ENCODE measurements at regions not wholly inside any gene's neighbourhood (a gene's known extent, or its start where the extent isn't known, plus 50 kb on each side); places are given as distances from the start of the nearest gene placed in this dataset.

DNA sequence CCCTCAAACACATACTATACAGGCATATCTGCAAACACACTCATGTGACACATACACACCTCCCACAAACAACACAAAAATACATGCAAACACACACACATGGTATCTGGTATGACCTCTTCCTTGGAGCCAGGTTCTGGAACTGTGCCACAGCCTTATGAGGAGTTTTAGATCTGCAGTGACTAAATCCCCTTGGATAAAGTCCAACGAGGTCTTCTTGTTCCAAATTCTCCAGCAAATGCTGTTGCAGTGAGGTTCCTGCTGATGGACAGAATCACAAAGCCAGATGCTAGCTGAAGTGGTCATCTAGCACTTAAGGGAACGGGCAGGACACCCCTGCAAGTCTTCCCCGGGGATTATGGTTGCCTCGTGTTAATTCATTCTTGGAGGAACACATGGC is 54.5 kb upstream of the DAPL1 start:
- Mint-ChIP-seq H3K9me3 (ENCODE audit: unreplicated experiment) (no peaks in the 10 kb centered on the region), H3K36me3 (ENCODE audit: insufficient read depth, unreplicated experiment) (no peaks in the 10 kb centered on the region), H3K4me3 (ENCODE audit: unreplicated experiment) (no peak overlapping the region), H3K27me3 (ENCODE audit: insufficient read depth, unreplicated experiment) (no peaks in the 10 kb centered on the region), H3K27ac (ENCODE audit: unreplicated experiment) (no peak overlapping the region), H3K4me1 (ENCODE audit: low read depth, unreplicated experiment) (peaks cover 6% of the 10 kb centered on the region)
- Histone ChIP-seq H3K36me3 (ENCODE audit: control insufficient read depth, insufficient read depth, low read length) (no peaks in the 10 kb centered on the region), H3K4me1 (peaks cover 5% of the 10 kb centered on the region; the same call in 1 of the 2 replicates), H3K9me3 (no peaks in the 10 kb centered on the region), H3K4me3 (ENCODE audit: low read depth, low read length) (no peak overlapping the region), H3K27me3 (replicated peaks; ENCODE audit: control insufficient read depth, insufficient read depth, low read length) (no peaks in the 10 kb centered on the region)
- no peak for DNase-seq
- POLR2A ChIA-PET = no interaction called here
- BruUV-seq (replicated peaks) = no TSS peak
- TF ChIP-seq, protein P1, sequence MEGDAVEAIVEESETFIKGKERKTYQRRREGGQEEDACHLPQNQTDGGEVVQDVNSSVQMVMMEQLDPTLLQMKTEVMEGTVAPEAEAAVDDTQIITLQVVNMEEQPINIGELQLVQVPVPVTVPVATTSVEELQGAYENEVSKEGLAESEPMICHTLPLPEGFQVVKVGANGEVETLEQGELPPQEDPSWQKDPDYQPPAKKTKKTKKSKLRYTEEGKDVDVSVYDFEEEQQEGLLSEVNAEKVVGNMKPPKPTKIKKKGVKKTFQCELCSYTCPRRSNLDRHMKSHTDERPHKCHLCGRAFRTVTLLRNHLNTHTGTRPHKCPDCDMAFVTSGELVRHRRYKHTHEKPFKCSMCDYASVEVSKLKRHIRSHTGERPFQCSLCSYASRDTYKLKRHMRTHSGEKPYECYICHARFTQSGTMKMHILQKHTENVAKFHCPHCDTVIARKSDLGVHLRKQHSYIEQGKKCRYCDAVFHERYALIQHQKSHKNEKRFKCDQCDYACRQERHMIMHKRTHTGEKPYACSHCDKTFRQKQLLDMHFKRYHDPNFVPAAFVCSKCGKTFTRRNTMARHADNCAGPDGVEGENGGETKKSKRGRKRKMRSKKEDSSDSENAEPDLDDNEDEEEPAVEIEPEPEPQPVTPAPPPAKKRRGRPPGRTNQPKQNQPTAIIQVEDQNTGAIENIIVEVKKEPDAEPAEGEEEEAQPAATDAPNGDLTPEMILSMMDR (IDR thresholded peaks at IDR 0.05; ENCODE audit: insufficient read depth in 1 of 2, low read depth in 1 of 2, low read length in 1 of 2, severe bottlenecking in 1 of 2, unreplicated experiment in 1 of 2) = no peak
- CTCF ChIA-PET = no interaction called here
- intact Hi-C loops (cut with micrococcal nuclease; ENCODE audit: unreplicated experiment) = no loop called here

DNA sequence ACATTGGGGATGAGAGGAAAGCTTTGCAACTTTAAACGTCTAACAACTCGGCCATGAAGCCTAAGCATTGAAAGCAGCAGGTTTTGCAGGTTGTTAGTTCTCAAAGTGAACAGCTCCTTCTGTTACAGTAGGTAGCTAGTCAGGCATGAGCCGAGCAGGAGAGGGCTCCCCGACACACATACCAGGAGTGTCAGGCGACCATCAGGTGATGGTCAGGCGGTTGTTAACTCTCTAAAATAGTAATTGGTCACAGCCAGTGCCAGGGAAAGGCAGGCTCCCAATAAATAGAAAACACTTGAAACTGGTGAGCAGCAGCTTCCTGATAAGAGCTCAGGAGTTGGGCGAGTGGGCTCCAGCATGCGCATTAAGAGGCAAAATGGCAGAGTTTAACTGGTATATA is 53.5 kb upstream of the DAPL1 start:
- CTCF ChIA-PET = interaction anchor here (0.9 kb wide), 2 partner anchors 64 to 717 kb away, joined by 3 read pairs; no protein-coding TSS in a partner anchor
- H3K4me1 ChIP-seq = peaks cover 5% of the 10 kb centered on the region; the same call in 1 of the 2 replicates
- H3K27me3 Mint-ChIP-seq (ENCODE audit: insufficient read depth, unreplicated experiment) = no peaks in the 10 kb centered on the region
- TF ChIP-seq, protein P1 (IDR thresholded peaks at IDR 0.05; ENCODE audit: insufficient read depth in 1 of 2, low read depth in 1 of 2, low read length in 1 of 2, severe bottlenecking in 1 of 2, unreplicated experiment in 1 of 2) = no peak
- H3K36me3 Mint-ChIP-seq (ENCODE audit: insufficient read depth, unreplicated experiment) = no peaks in the 10 kb centered on the region
- no peak overlapping the region for H3K27ac Mint-ChIP-seq (ENCODE audit: unreplicated experiment)
- intact Hi-C loops (cut with micrococcal nuclease; ENCODE audit: unreplicated experiment) = no loop called here
- no peak overlapping the region for H3K4me3 ChIP-seq (ENCODE audit: low read depth, low read length)
- BruUV-seq (replicated peaks) = no TSS peak
- no peaks in the 10 kb centered on the region for H3K9me3 Mint-ChIP-seq (ENCODE audit: unreplicated experiment)
- POLR2A ChIA-PET = no interaction called here
- H3K27me3 ChIP-seq (replicated peaks; ENCODE audit: control insufficient read depth, insufficient read depth, low read length) = no peaks in the 10 kb centered on the region
- H3K4me3 Mint-ChIP-seq (ENCODE audit: unreplicated experiment) = no peak overlapping the region
- no peaks in the 10 kb centered on the region for H3K9me3 ChIP-seq
- no peak for DNase-seq
- peaks cover 4% of the 10 kb centered on the region for H3K4me1 Mint-ChIP-seq (ENCODE audit: low read depth, unreplicated experiment)
- H3K36me3 ChIP-seq (ENCODE audit: control insufficient read depth, insufficient read depth, low read length) = no peaks in the 10 kb centered on the region

DNA sequence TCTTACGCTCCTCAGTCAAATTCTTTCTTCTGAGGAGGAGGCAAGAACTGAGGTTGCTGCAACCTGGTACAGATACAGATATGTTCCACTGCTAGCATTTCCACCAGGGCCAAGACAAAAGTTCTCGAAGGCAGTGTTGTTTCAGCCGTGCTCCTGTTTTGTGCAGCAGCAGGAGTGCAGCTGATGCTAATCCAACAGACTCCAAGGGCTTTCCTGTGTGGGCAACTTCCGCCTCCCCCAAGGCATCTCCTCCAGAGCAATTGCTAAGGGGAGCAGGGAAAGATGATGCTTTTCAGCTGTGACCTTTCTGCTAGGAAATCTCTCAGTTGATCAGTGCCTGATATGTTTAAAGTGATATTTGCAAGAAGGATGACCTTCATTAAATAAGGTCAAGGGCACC is 52.6 kb upstream of the DAPL1 start:
- Mint-ChIP-seq H3K9me3 (ENCODE audit: unreplicated experiment) (no peaks in the 10 kb centered on the region), H3K27me3 (ENCODE audit: insufficient read depth, unreplicated experiment) (no peaks in the 10 kb centered on the region), H3K4me3 (ENCODE audit: unreplicated experiment) (no peak overlapping the region), H3K36me3 (ENCODE audit: insufficient read depth, unreplicated experiment) (no peaks in the 10 kb centered on the region), H3K27ac (ENCODE audit: unreplicated experiment) (no peak overlapping the region), H3K4me1 (ENCODE audit: low read depth, unreplicated experiment) (peaks cover 4% of the 10 kb centered on the region)
- intact Hi-C loops (cut with micrococcal nuclease; ENCODE audit: unreplicated experiment) = no loop called here
- no TSS peak for BruUV-seq (replicated peaks)
- no peaks in the 10 kb centered on the region for H3K36me3 ChIP-seq (ENCODE audit: control insufficient read depth, insufficient read depth, low read length)
- no peak for DNase-seq
- no peak overlapping the region for H3K4me3 ChIP-seq (ENCODE audit: low read depth, low read length)
- TF ChIP-seq, protein P1 (IDR thresholded peaks at IDR 0.05; ENCODE audit: insufficient read depth in 1 of 2, low read depth in 1 of 2, low read length in 1 of 2, severe bottlenecking in 1 of 2, unreplicated experiment in 1 of 2) = no peak
- CTCF ChIA-PET = interaction anchor here (0.7 kb wide), 1 partner anchor 44 kb away, joined by 3 read pairs; no protein-coding TSS in a partner anchor
- peaks cover 5% of the 10 kb centered on the region; the same call in 1 of the 2 replicates for H3K4me1 ChIP-seq
- no peaks in the 10 kb centered on the region for H3K9me3 ChIP-seq
- POLR2A ChIA-PET = interaction anchor here (0.6 kb wide), 1 partner anchor 292 kb away, joined by 5 read pairs; no protein-coding TSS in a partner anchor
- H3K27me3 ChIP-seq (replicated peaks; ENCODE audit: control insufficient read depth, insufficient read depth, low read length) = no peaks in the 10 kb centered on the region

All from Caco-2 (cell line).